ENCODE measurements at regions not wholly inside any gene's neighbourhood (a gene's known extent, or its start where the extent isn't known, plus 50 kb on each side); places are given as distances from the start of the nearest gene placed in this dataset.

DNA sequence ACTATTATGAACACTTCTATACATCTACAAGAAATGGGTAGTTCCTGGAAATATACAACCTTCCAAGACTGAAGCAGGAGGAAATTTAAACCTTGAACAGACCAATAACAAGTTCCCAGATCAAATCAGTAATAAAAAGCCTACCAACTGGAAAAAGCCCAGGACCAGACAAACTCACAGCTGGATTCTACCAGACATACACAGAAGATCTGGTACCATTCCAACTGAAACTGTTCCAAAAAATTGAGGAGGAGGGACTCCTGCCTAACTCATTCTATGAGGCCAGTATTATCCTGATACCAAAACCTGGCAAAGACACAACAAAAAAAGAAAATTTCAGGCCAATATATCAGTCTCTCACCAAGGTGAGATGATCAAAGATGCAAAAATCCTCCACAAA lies 189.4 kb downstream of the RPS29 start:
- TF ChIP-seq, protein P1, sequence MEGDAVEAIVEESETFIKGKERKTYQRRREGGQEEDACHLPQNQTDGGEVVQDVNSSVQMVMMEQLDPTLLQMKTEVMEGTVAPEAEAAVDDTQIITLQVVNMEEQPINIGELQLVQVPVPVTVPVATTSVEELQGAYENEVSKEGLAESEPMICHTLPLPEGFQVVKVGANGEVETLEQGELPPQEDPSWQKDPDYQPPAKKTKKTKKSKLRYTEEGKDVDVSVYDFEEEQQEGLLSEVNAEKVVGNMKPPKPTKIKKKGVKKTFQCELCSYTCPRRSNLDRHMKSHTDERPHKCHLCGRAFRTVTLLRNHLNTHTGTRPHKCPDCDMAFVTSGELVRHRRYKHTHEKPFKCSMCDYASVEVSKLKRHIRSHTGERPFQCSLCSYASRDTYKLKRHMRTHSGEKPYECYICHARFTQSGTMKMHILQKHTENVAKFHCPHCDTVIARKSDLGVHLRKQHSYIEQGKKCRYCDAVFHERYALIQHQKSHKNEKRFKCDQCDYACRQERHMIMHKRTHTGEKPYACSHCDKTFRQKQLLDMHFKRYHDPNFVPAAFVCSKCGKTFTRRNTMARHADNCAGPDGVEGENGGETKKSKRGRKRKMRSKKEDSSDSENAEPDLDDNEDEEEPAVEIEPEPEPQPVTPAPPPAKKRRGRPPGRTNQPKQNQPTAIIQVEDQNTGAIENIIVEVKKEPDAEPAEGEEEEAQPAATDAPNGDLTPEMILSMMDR (IDR thresholded peaks at IDR 0.05 in 4 of 5, conservative IDR thresholded peaks at IDR 0.05 in 1 of 5) = no peak
- TF ChIP-seq POLR2A (IDR thresholded peaks at IDR 0.05) = no peak

All from gastrocnemius medialis (tissue), 4 donors.